ENCODE measurements at regions not wholly inside any gene's neighbourhood (a gene's known extent, or its start where the extent isn't known, plus 50 kb on each side); places are given as distances from the start of the nearest gene placed in this dataset.

GRCh38 chr12:74817499-74817898 is 279.9 kb downstream of the ATXN7L3B start:
- DNase-seq, result no peak

- DNase-seq, result peak; percentile 11
Measured at GRCh38 chr12:74818412-74818811, 280.8 kb downstream of the ATXN7L3B start.

GRCh38 chr12:74820324-74820723 is 282.7 kb downstream of the ATXN7L3B start:
- DNase-seq, result peak; percentile 46

GRCh38 chr12:74836567-74836966 is 298.9 kb downstream of the ATXN7L3B start:
- no peak for DNase-seq

- DNase-seq, result no peak
Measured at GRCh38 chr12:74846116-74846515, 308.5 kb downstream of the ATXN7L3B start.

GRCh38 chr12:74847169-74847568 is 309.5 kb downstream of the ATXN7L3B start:
- DNase-seq, result no peak

- DNase-seq, result no peak
Measured at GRCh38 chr12:74848006-74848405, 310.4 kb downstream of the ATXN7L3B start.

GRCh38 chr12:74849801-74850200 is 312.2 kb downstream of the ATXN7L3B start:
- DNase-seq, result peak; percentile 22

GRCh38 chr12:74871817-74872216 is 334.2 kb downstream of the ATXN7L3B start:
- no peak for DNase-seq

- no peak for DNase-seq
Measured at GRCh38 chr12:74885775-74886174, 323.9 kb downstream of the KCNC2 start.

- DNase-seq, result no peak
Measured at GRCh38 chr12:74889073-74889472, 320.6 kb downstream of the KCNC2 start.

- peak; percentile 85 for DNase-seq
Measured at GRCh38 chr12:74889563-74890236, 319.9 kb downstream of the KCNC2 start.

- DNase-seq, result peak; percentile 93
Measured at GRCh38 chr12:74890237-74890599, 319.4 kb downstream of the KCNC2 start.

- DNase-seq, result no peak
Measured at GRCh38 chr12:74891083-74891668, 318.5 kb downstream of the KCNC2 start.

GRCh38 chr12:74892057-74892633 is 317.5 kb downstream of the KCNC2 start:
- DNase-seq, result no peak

GRCh38 chr12:74896186-74896585 is 313.5 kb downstream of the KCNC2 start:
- peak; percentile 48 for DNase-seq

GRCh38 chr12:74897425-74898211 is 312.0 kb downstream of the KCNC2 start:
- DNase-seq, result peak; percentile 78

GRCh38 chr12:74899031-74899829 is 310.4 kb downstream of the KCNC2 start:
- peak; percentile 16 for DNase-seq

- no peak for DNase-seq
Measured at GRCh38 chr12:74900232-74900631, 309.4 kb downstream of the KCNC2 start.

- peak; percentile 48 for DNase-seq
Measured at GRCh38 chr12:74903522-74903921, 306.1 kb downstream of the KCNC2 start.

GRCh38 chr12:74906224-74906623 is 303.4 kb downstream of the KCNC2 start:
- DNase-seq, result peak; percentile 53

GRCh38 chr12:74910831-74911230 is 298.8 kb downstream of the KCNC2 start:
- no peak for DNase-seq

GRCh38 chr12:74914378-74914777 is 295.3 kb downstream of the KCNC2 start:
- DNase-seq, result no peak
